Upper lobe of right lung (tissue), 1 donor: ENCODE measurements at regions not wholly inside any gene's neighbourhood (a gene's known extent, or its start where the extent isn't known, plus 50 kb on each side); places are given as distances from the start of the nearest gene placed in this dataset.

Source experiments
- ATAC-seq: fragments of 200-7000 bp; cut with Tn5 transposase; one replicate; pipeline ENCODE4 v1.9.1; 2020; ENCODE audit warnings: mild to moderate bottlenecking, moderate library complexity
- DNase-seq: peaks from one replicate; pipeline ENCODE4 v3.0.0-alpha.2; 2020
- H3K27ac ChIP-seq: fragments of 200-600 bp; one replicate; pipeline ENCODE4 v1.8.0; 2022
- H3K27me3 ChIP-seq: fragments of 200-600 bp; one replicate; pipeline ENCODE4 v1.8.0; 2022; ENCODE audit warnings: mild to moderate bottlenecking
- H3K36me3 ChIP-seq: fragments of 200-600 bp; one replicate; pipeline ENCODE4 v1.8.0; 2022
- H3K4me1 ChIP-seq: fragments of 200-600 bp; one replicate; pipeline ENCODE4 v1.8.0; 2022
- H3K4me3 ChIP-seq: fragments of 200-600 bp; one replicate; pipeline ENCODE4 v1.8.0; 2022; ENCODE audit warnings: mild to moderate bottlenecking
- H3K9me3 ChIP-seq: fragments of 200-600 bp; one replicate; pipeline ENCODE4 v1.8.0; 2022
- CTCF ChIP-seq: fragments of 200-600 bp; IDR thresholded peaks from one replicate; pipeline ENCODE4 v1.8.0; 2022; ENCODE audit warnings: antibody characterized with exemption
- intact Hi-C: fragments of 100-400 bp; cut with DNase I; formaldehyde crosslinking; loops from one replicate; pipeline ENCODE4 v1.11.0; 2022
- donor health status: DM: no; HTN: yes; CAD: no; lungs with severe emphysema.

DNA sequence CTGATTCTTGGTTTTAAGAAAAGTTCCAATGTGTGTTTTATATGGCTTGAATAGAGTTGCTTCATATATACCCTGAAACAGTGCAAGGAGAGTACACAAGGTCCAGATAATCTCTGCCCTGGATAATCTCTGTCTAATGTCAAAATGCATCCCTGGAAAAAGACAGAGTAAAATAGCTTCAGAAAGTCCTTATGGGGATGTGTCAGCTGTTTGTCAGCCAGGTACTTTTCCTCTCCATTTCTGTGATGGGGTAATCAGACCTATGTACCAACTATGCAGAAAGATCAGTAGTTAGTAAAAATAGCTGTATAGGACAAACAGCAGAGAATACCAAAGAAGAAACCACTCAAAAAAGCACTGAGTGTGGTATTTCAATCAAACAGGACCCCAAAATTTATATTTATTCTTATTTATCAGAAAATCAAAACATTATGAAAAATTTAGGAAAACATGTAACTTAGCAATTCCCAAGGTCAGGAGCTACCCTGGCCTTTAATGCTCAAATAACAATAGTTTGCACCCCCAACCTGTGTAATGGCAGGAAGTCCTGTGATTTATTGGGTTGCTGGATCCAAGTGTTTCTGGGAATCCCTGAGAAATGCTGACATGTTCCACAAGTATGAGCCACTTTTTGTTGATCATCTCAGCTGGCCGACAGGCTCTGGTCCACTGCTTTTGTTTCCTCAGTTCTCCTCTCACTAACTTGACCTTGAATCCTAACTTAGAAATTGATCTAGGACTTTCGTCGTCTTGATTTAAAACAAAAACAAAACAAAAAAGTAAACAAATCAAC, 69.6 kb downstream of the MDH1 start:
- no peak for TF ChIP-seq CTCF
- intact Hi-C loops, result no loop called here
- ATAC-seq, result no peak

DNA sequence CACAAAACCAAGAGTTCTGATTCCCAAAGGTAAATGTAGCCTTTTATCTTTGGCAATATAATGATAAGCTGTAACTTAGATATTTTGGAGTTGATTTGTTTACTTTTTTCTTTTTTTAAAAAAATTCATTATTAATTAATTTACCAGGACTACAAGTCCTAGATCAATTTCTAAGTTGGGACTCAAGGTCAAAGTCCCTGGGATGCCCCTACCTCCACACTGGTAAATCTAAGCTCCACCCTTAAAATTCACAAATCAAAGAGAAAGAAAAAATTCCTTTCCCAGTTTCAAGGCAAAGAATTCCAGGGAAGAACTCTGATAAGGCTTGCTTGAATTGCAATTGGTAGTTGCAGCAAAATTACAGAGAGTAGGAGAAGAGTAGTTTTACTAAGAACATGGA, 71.3 kb downstream of the MDH1 start:
- H3K27ac ChIP-seq, result no peak overlapping the region
- ATAC-seq, result no peak
- DNase-seq, result no peak
- no peaks in the 10 kb centered on the region for H3K36me3 ChIP-seq
- no peaks in the 10 kb centered on the region for H3K9me3 ChIP-seq
- no peaks in the 10 kb centered on the region for H3K4me1 ChIP-seq
- TF ChIP-seq CTCF, result no peak
- H3K27me3 ChIP-seq, result no peaks in the 10 kb centered on the region
- H3K4me3 ChIP-seq, result no peak overlapping the region
- intact Hi-C loops, result no loop called here

More for the DNA sequence above, 69.6 kb downstream of the MDH1 start:
- Histone ChIP-seq H3K36me3 (no peaks in the 10 kb centered on the region), H3K4me3 (no peak overlapping the region), H3K27me3 (no peaks in the 10 kb centered on the region), H3K4me1 (no peaks in the 10 kb centered on the region), H3K9me3 (no peaks in the 10 kb centered on the region), H3K27ac (no peak overlapping the region)
- DNase-seq, result no peak

DNA sequence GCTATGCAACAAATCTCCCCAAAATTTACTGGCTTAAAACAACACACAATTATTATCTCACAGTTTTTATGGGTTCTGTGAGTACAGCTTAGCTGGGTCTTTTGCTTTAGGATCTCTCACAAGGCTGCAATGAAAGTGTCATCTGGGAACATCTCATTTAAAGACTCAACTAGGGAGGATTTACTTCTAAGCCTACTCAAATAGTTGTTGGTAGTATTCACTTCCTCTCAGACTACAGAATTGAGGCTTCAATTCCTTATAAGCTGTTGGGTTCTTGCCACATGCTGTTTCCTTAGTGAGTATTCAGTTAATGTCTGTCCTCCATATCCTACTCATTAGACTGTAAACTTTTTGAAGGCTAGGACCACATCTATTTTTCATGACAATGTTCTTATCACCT, 72.3 kb downstream of the MDH1 start:
- intact Hi-C loops, result no loop called here
- H3K27ac ChIP-seq, result no peak overlapping the region
- no peaks in the 10 kb centered on the region for H3K27me3 ChIP-seq
- no peaks in the 10 kb centered on the region for H3K36me3 ChIP-seq
- DNase-seq (no peak), ATAC-seq (no peak)
- no peaks in the 10 kb centered on the region for H3K9me3 ChIP-seq
- H3K4me1 ChIP-seq, result no peaks in the 10 kb centered on the region
- no peak for TF ChIP-seq CTCF
- H3K4me3 ChIP-seq, result no peak overlapping the region

DNA sequence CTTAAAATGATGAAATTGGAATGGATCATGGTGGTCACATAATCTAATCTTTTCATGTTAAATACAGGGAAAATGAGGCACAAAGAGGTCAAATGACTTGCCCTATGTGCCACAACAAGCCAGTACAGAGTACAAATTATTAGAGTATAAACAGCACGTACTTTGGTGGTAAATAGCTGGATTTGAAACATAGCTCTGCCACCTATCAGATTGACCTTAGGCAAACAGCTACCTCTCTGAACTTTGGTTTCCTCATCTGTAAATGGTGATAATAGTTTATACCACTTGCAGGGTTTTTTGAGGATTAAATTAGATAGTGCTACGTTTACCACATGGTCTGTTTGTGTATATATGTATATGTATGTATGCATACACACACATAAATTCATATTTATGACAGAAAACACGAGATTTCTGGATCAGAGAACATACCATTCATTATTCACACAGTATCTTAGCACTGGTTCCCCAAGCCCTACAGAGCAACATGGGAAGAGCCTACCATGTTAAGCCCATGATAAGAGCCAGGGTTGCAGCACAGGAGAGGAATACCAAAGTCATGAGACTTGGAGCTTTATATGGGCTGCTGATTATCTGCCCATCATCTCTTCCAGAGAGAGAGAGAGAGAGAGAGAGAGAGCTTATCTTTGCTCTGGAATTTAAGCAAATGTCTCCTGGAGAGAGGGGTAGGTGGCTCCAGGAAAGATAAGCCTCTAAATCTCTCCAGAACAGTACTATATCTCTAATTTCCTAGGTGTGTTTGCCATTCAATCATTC, 73.5 kb downstream of the MDH1 start:
- intact Hi-C loops, result no loop called here

More for the DNA sequence above, 73.5 kb downstream of the MDH1 start:
- no peak for TF ChIP-seq CTCF
- DNase-seq (no peak), ATAC-seq (no peak)
- no peaks in the 10 kb centered on the region for H3K9me3 ChIP-seq
- no peaks in the 10 kb centered on the region for H3K4me1 ChIP-seq
- H3K27ac ChIP-seq, result no peak overlapping the region
- H3K4me3 ChIP-seq, result no peak overlapping the region
- H3K27me3 ChIP-seq, result no peaks in the 10 kb centered on the region
- H3K36me3 ChIP-seq, result no peaks in the 10 kb centered on the region
